Trophoblast cell (in vitro differentiated cells and primary cell): ENCODE measurements at regions not wholly inside any gene's neighbourhood (a gene's known extent, or its start where the extent isn't known, plus 50 kb on each side); places are given as distances from the start of the nearest gene placed in this dataset.
"Not testable (repeated sequence)": the region's sequence is repeated elsewhere in the genome, so short reads cannot be mapped to it uniquely, and the experiment has no call there.

Source experiments
- DNase-seq, 2 donors: peaks; one replicate each; pipeline ENCODE4 v3.0.0-alpha.2; 2016
- H2AFZ ChIP-seq: 2 replicates; pipeline ENCODE4 v1.6.1; 2013; ENCODE audit warnings: low read length, moderate library complexity, mild to moderate bottlenecking; ENCODE audit not compliant: insufficient read depth, poor library complexity
- H2AK5ac ChIP-seq: 2 replicates; pipeline ENCODE4 v1.6.1; 2013; ENCODE audit warnings: mild to moderate bottlenecking, low read length
- H2BK120ac ChIP-seq: 2 replicates; pipeline ENCODE4 v1.6.1; 2013; ENCODE audit warnings: low read length, mild to moderate bottlenecking, moderate library complexity; ENCODE audit not compliant: insufficient read depth, poor library complexity
- H2BK12ac ChIP-seq: 2 replicates; pipeline ENCODE4 v1.6.1; 2013; ENCODE audit warnings: mild to moderate bottlenecking, low read length, moderate library complexity
- H2BK5ac ChIP-seq: 2 replicates; pipeline ENCODE4 v1.6.1; 2013; ENCODE audit warnings: low read length, low read depth, moderate library complexity, mild to moderate bottlenecking; ENCODE audit not compliant: poor library complexity
- H3K14ac ChIP-seq: 2 replicates; pipeline ENCODE4 v1.6.1; 2013; ENCODE audit warnings: mild to moderate bottlenecking, low read length
- H3K18ac ChIP-seq: 2 replicates; pipeline ENCODE4 v1.6.1; 2013; ENCODE audit warnings: mild to moderate bottlenecking, low read length
- H3K23ac ChIP-seq: 2 replicates; pipeline ENCODE4 v1.6.1; 2013; ENCODE audit warnings: low read length
- H3K27ac ChIP-seq: 2 replicates; pipeline ENCODE4 v1.5.1; 2013; ENCODE audit warnings: low read depth, mild to moderate bottlenecking, inconsistent platforms, low read length, moderate library complexity
- H3K27me3 ChIP-seq: 2 replicates; pipeline ENCODE4 v1.6.1; 2013; ENCODE audit warnings: inconsistent platforms, mild to moderate bottlenecking, low read length, moderate library complexity; ENCODE audit not compliant: insufficient read depth
- H3K36me3 ChIP-seq, 2 experiments: 1 replicate in 1 of 2; 2 replicates in 1 of 2; pipeline ENCODE4 v1.6.1; 2013; ENCODE audit warnings: low read length in 2 of 2, mild to moderate bottlenecking in 2 of 2, moderate library complexity in 1 of 2; ENCODE audit not compliant: insufficient read depth in 2 of 2, control insufficient read depth in 1 of 2
- H3K4ac ChIP-seq: 2 replicates; pipeline ENCODE4 v1.6.1; 2013; ENCODE audit warnings: low read depth, mild to moderate bottlenecking, low read length, moderate library complexity
- H3K4me1 ChIP-seq, 2 experiments: 1 replicate in 1 of 2; 2 replicates in 1 of 2; pipeline ENCODE4 v1.6.1; 2013; ENCODE audit warnings: low read length in 2 of 2, mild to moderate bottlenecking in 2 of 2, moderate library complexity in 1 of 2; ENCODE audit not compliant: insufficient read depth in 2 of 2, control insufficient read depth in 1 of 2
- H3K4me2 ChIP-seq: 2 replicates; pipeline ENCODE4 v1.6.1; 2013; ENCODE audit warnings: inconsistent platforms, mild to moderate bottlenecking, low read length, moderate library complexity
- H3K4me3 ChIP-seq: 2 replicates; pipeline ENCODE4 v1.5.1; 2013; ENCODE audit warnings: mild to moderate bottlenecking, low read depth, low read length, inconsistent platforms
- H3K79me1 ChIP-seq: one replicate; pipeline ENCODE4 v1.6.1; 2013; ENCODE audit warnings: low read length
- H3K79me2 ChIP-seq: 2 replicates; pipeline ENCODE4 v1.6.1; 2013; ENCODE audit warnings: low read length, mild to moderate bottlenecking; ENCODE audit not compliant: control insufficient read depth, insufficient read depth, poor library complexity
- H3K9ac ChIP-seq: 2 replicates; pipeline ENCODE4 v1.6.1; 2013; ENCODE audit warnings: mild to moderate bottlenecking, low read length
- H3K9me3 ChIP-seq: 2 replicates; pipeline ENCODE4 v1.6.1; 2013; ENCODE audit warnings: low read depth, mild to moderate bottlenecking, control low read depth, inconsistent platforms, low read length; ENCODE audit not compliant: insufficient read depth
- H4K12ac ChIP-seq: 2 replicates; pipeline ENCODE4 v1.6.1; 2013; ENCODE audit warnings: low read depth, mild to moderate bottlenecking, low read length, moderate library complexity
- H4K8ac ChIP-seq: 2 replicates; pipeline ENCODE4 v1.6.1; 2013; ENCODE audit warnings: low read depth, mild to moderate bottlenecking, low read length, moderate library complexity
- H4K91ac ChIP-seq: one replicate; pipeline ENCODE4 v1.6.1; 2013; ENCODE audit warnings: low read depth, mild to moderate bottlenecking, low read length, moderate library complexity
- WGBS: extraction: QIAGEN DNeasy Blood & Tissue Kit; methylation state at CpG from one replicate; pipeline ENCODE4 v1.1.7; 2013; ENCODE audit warnings: missing lambda C conversion rate; ENCODE audit not compliant: insufficient read length, insufficient coverage; ENCODE audit errors: extremely low coverage; 5-methylcytosine and 5-hydroxymethylcytosine counted together

GRCh38 chrX:63173841-63174718 is 177.1 kb downstream of the SPIN4 start:
- WGBS: no CpG with 5 or more reads among the region's 8 CpGs
- H2AK5ac ChIP-seq: not testable (repeated sequence)

GRCh38 chrX:63169416-63169815 is 181.7 kb downstream of the SPIN4 start:
- DNase-seq, H3K27ac ChIP-seq, H2BK120ac ChIP-seq, H2BK5ac ChIP-seq, H3K4me2 ChIP-seq, H3K14ac ChIP-seq, H4K8ac ChIP-seq, H3K27me3 ChIP-seq, H3K79me1 ChIP-seq, H2AFZ ChIP-seq, H3K79me2 ChIP-seq, H3K9me3 ChIP-seq, H3K36me3 ChIP-seq, H4K12ac ChIP-seq, H2AK5ac ChIP-seq, H4K91ac ChIP-seq, H3K4me1 ChIP-seq, H3K4me3 ChIP-seq, H3K9ac ChIP-seq, H3K4ac ChIP-seq, H3K18ac ChIP-seq, H2BK12ac ChIP-seq, H3K23ac ChIP-seq: not testable (repeated sequence)
- no CpG with 5 or more reads among the region's 4 CpGs for WGBS

More at GRCh38 chrX:63173841-63174718, 177.1 kb downstream of the SPIN4 start:
- not testable (repeated sequence) for H3K9ac ChIP-seq, H4K91ac ChIP-seq, H3K9me3 ChIP-seq, H3K14ac ChIP-seq, H3K4me2 ChIP-seq, H3K18ac ChIP-seq, H2BK12ac ChIP-seq, H3K79me2 ChIP-seq, H4K8ac ChIP-seq, DNase-seq, H3K36me3 ChIP-seq, H2BK120ac ChIP-seq, H3K79me1 ChIP-seq, H2BK5ac ChIP-seq, H3K27me3 ChIP-seq, H3K4me3 ChIP-seq, H4K12ac ChIP-seq, H3K27ac ChIP-seq, H2AFZ ChIP-seq, H3K4me1 ChIP-seq, H3K23ac ChIP-seq, H3K4ac ChIP-seq

- H3K23ac ChIP-seq, H3K4me1 ChIP-seq, H3K79me2 ChIP-seq, H4K8ac ChIP-seq, H3K27ac ChIP-seq, H2AFZ ChIP-seq, H2BK120ac ChIP-seq, H3K79me1 ChIP-seq, H3K27me3 ChIP-seq, H2AK5ac ChIP-seq, H4K91ac ChIP-seq, H3K36me3 ChIP-seq, H3K4me2 ChIP-seq, DNase-seq, H4K12ac ChIP-seq, H2BK12ac ChIP-seq, H3K9ac ChIP-seq, H2BK5ac ChIP-seq, H3K18ac ChIP-seq, H3K14ac ChIP-seq, H3K4me3 ChIP-seq, H3K4ac ChIP-seq, H3K9me3 ChIP-seq: not testable (repeated sequence)
- WGBS: no CpG with 5 or more reads among the region's 1 CpG
These were observed 182.2 kb downstream of the SPIN4 start for GRCh38 chrX:63168949-63169348.

- WGBS: no CpG with 5 or more reads among the region's 1 CpG
- not testable (repeated sequence) for H3K18ac ChIP-seq, H3K4ac ChIP-seq, H3K79me2 ChIP-seq, H4K91ac ChIP-seq, H2BK120ac ChIP-seq, H3K27me3 ChIP-seq, H2BK5ac ChIP-seq, H3K4me3 ChIP-seq, H3K27ac ChIP-seq, H3K14ac ChIP-seq, H4K12ac ChIP-seq, H3K36me3 ChIP-seq, H3K4me2 ChIP-seq, H2AK5ac ChIP-seq, H3K9me3 ChIP-seq, H3K9ac ChIP-seq, H3K23ac ChIP-seq, DNase-seq, H4K8ac ChIP-seq, H3K79me1 ChIP-seq, H3K4me1 ChIP-seq, H2AFZ ChIP-seq, H2BK12ac ChIP-seq
These were observed 184.1 kb downstream of the SPIN4 start for GRCh38 chrX:63167002-63167401.
